ENCODE measurements at regions not wholly inside any gene's neighbourhood (a gene's known extent, or its start where the extent isn't known, plus 50 kb on each side); places are given as distances from the start of the nearest gene placed in this dataset.

- Histone ChIP-seq H3K4me3 (replicated peaks; ENCODE audit: insufficient read depth, low read length) (no peak overlapping the region), H3K27ac (replicated peaks) (no peak overlapping the region), H3K27me3 (ENCODE audit: insufficient read depth, poor library complexity, severe bottlenecking) (peaks cover 8% of the 10 kb centered on the region)
- TF ChIP-seq CTCF (IDR thresholded peaks at IDR 0.05; ENCODE audit: insufficient read depth, low read length) (no peak), POLR2AphosphoS5 (IDR thresholded peaks at IDR 0.05; ENCODE audit: low read depth) (no peak), REST (IDR thresholded peaks at IDR 0.05; ENCODE audit: insufficient replicate concordance, low read depth) (no peak), SPI1 (IDR thresholded peaks at IDR 0.05; ENCODE audit: borderline replicate concordance, low read depth) (no peak), GABPA (IDR thresholded peaks at IDR 0.05; ENCODE audit: low read depth) (no peak)
- no peak for DNase-seq (ENCODE audit: low read depth in 1 of 2, low spot score in 1 of 2)
These were observed 196.2 kb upstream of the E2F8 start for GRCh38 chr11:19436932-19437331.

- TF ChIP-seq GABPA (IDR thresholded peaks at IDR 0.05; ENCODE audit: low read depth) (no peak), POLR2AphosphoS5 (IDR thresholded peaks at IDR 0.05; ENCODE audit: low read depth) (no peak), REST (IDR thresholded peaks at IDR 0.05; ENCODE audit: insufficient replicate concordance, low read depth) (no peak), CTCF (IDR thresholded peaks at IDR 0.05; ENCODE audit: insufficient read depth, low read length) (no peak), SPI1 (IDR thresholded peaks at IDR 0.05; ENCODE audit: borderline replicate concordance, low read depth) (no peak)
- no peak for DNase-seq (ENCODE audit: low read depth in 1 of 2, low spot score in 1 of 2)
- Histone ChIP-seq H3K27me3 (ENCODE audit: insufficient read depth, poor library complexity, severe bottlenecking) (peaks cover 8% of the 10 kb centered on the region), H3K27ac (replicated peaks) (no peak overlapping the region), H3K4me3 (replicated peaks; ENCODE audit: insufficient read depth, low read length) (no peak overlapping the region)
These were observed 194.7 kb upstream of the E2F8 start for GRCh38 chr11:19435306-19435989.

GRCh38 chr11:19433791-19434190, 193.0 kb upstream of the E2F8 start:
- DNase-seq (ENCODE audit: low read depth in 1 of 2, low spot score in 1 of 2), result no peak
- Histone ChIP-seq H3K27me3 (ENCODE audit: insufficient read depth, poor library complexity, severe bottlenecking) (peaks cover 8% of the 10 kb centered on the region), H3K4me3 (replicated peaks; ENCODE audit: insufficient read depth, low read length) (no peak overlapping the region), H3K27ac (replicated peaks) (no peak overlapping the region)
- TF ChIP-seq POLR2AphosphoS5 (IDR thresholded peaks at IDR 0.05; ENCODE audit: low read depth) (no peak), CTCF (IDR thresholded peaks at IDR 0.05; ENCODE audit: insufficient read depth, low read length) (no peak), REST (IDR thresholded peaks at IDR 0.05; ENCODE audit: insufficient replicate concordance, low read depth) (no peak), SPI1 (IDR thresholded peaks at IDR 0.05; ENCODE audit: borderline replicate concordance, low read depth) (no peak), GABPA (IDR thresholded peaks at IDR 0.05; ENCODE audit: low read depth) (no peak)

All from HL-60 (cell line).